Panc1 (cell line): ENCODE measurements at regions not wholly inside any gene's neighbourhood (a gene's known extent, or its start where the extent isn't known, plus 50 kb on each side); places are given as distances from the start of the nearest gene placed in this dataset.

Experiments used
- ATAC-seq: fragments of 200-7000 bp; cut with Tn5 transposase; 2 replicates; pipeline ENCODE4 v1.9.1; 2020; ENCODE audit warnings: mild to moderate bottlenecking, moderate library complexity
- BruUV-seq: library from RNA; stranded (reverse); fragments of 400-500 nt; replicated peaks from 2 replicates; lab custom pipeline; 2021; lab: Mats Ljungman, UMichigan
- CTCF ChIA-PET: fragments of 300-600 bp; sonication (Branson Sonifier 250); formaldehyde crosslinking; loops from one replicate; lab custom pipeline; 2022; ENCODE audit warnings: antibody characterized with exemption; lab: Charles Lee
- POLR2A ChIA-PET: fragments of 300-600 bp; sonication (Branson Sonifier 250); formaldehyde crosslinking; loops from one replicate; lab custom pipeline; 2022; ENCODE audit warnings: antibody characterized with exemption; lab: Charles Lee
- DNase-seq: peaks from one replicate; pipeline ENCODE4 v3.0.0-alpha.2; 2010; ENCODE audit warnings: low read depth, low spot score
- H3K27ac ChIP-seq: 2 replicates; pipeline ENCODE4 v1.5.1; 2011; ENCODE audit warnings: mild to moderate bottlenecking, low read length, inconsistent platforms
- H3K27me3 ChIP-seq: fragments of 200-500 bp; sonication (Bioruptor generic); 2 replicates; pipeline ENCODE4 v1.6.0; 2014; ENCODE audit warnings: low read length, inconsistent platforms; ENCODE audit not compliant: control insufficient read depth, insufficient read depth
- H3K36me3 ChIP-seq: fragments of 200-500 bp; sonication (Bioruptor generic); 2 replicates; pipeline ENCODE4 v1.5.1; 2014; ENCODE audit warnings: inconsistent platforms, mild to moderate bottlenecking, low read length, moderate library complexity; ENCODE audit not compliant: control insufficient read depth, insufficient read depth
- H3K4me1 ChIP-seq: 2 replicates; pipeline ENCODE4 v1.5.1; 2011; ENCODE audit warnings: inconsistent platforms, mild to moderate bottlenecking, low read length, moderate library complexity; ENCODE audit not compliant: control insufficient read depth, insufficient read depth
- H3K4me3 ChIP-seq, 2 experiments: 2 replicates each; pipeline ENCODE4 v1.5.1; 2011 to 2012; ENCODE audit warnings: low read depth in 2 of 2, low read length in 2 of 2, mild to moderate bottlenecking in 2 of 2, inconsistent platforms in 1 of 2, moderate library complexity in 1 of 2
- H3K9me3 ChIP-seq: fragments of 200-500 bp; sonication (Bioruptor generic); 2 replicates; pipeline ENCODE4 v1.5.1; 2014; ENCODE audit warnings: low read depth, mild to moderate bottlenecking, inconsistent platforms, low read length, moderate library complexity; ENCODE audit not compliant: control insufficient read depth, insufficient read depth
- POLR2AphosphoS5 ChIP-seq: IDR thresholded peaks from 2 replicates; pipeline ENCODE4 v1.6.1; 2012; ENCODE audit warnings: mild to moderate bottlenecking, low read depth, low read length, moderate library complexity
- SIN3A ChIP-seq: IDR thresholded peaks from 2 replicates; pipeline ENCODE4 v1.6.1; 2012; ENCODE audit warnings: low read depth, mild to moderate bottlenecking, low read length, moderate library complexity, borderline replicate concordance; ENCODE audit not compliant: insufficient read depth
- TCF7L2 ChIP-seq: IDR thresholded peaks from 2 replicates; pipeline ENCODE4 v1.6.1; 2011; ENCODE audit warnings: mild to moderate bottlenecking, low read depth, low read length, inconsistent platforms
- in situ Hi-C: cut with HindIII; loops from 2 replicates; pipeline ENCODE4 v1.10.0; 2016; ENCODE audit warnings: low sequenced_read_pairs, low pct_unique_long_range_greater_than_20kb
- intact Hi-C: fragments of 100-400 bp; cut with micrococcal nuclease; formaldehyde crosslinking; loops from one replicate; pipeline ENCODE4 v1.10.0; 2022; ENCODE audit not compliant: unreplicated experiment
- TF ChIP-seq, protein P1 (sequence below): fragments of 450-650 bp; IDR thresholded peaks from 2 replicates; pipeline ENCODE4 v1.5.1; 2017; ENCODE audit warnings: mild to moderate bottlenecking
- TF ChIP-seq, protein P2 (sequence below), 2 experiments: IDR thresholded peaks; 2 replicates each; pipeline ENCODE4 v1.6.1; 2011 to 2012; ENCODE audit warnings: low read depth in 2 of 2, control low read depth in 1 of 2, low read length in 1 of 2, mild to moderate bottlenecking in 1 of 2, moderate library complexity in 1 of 2; ENCODE audit not compliant: insufficient read depth in 1 of 2

DNA sequence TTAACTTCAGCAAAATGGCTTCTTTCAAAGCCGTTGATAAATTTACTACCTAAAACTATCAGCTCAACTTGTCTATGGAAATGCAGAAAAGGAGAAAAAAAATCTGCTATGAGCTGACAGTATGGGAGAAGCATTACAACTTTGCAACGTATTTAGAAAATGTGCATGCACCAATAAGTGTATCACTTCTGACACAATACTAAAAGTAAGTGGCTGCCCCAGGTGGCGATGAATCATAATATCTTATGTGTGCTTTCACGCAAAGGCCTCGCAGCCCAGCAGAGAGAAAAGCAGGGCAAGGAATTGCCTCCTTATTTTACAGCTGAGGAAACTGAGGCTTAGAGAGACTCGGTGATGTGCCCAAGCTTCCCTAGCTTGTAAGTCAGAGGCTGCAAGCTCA lies 101.8 kb downstream of the SALL1 start:
- DNase-seq (no peak), ATAC-seq (no peak)
- intact Hi-C loops, result loop anchor here (10.0 kb wide), 1 partner anchor 794 kb away; no protein-coding TSS in a partner anchor
- no peaks in the 10 kb centered on the region for H3K4me1 ChIP-seq
- H3K27ac ChIP-seq, result no peak overlapping the region
- TF ChIP-seq TCF7L2 (no peak), SIN3A (no peak), POLR2AphosphoS5 (no peak)
- TF ChIP-seq, protein P1, sequence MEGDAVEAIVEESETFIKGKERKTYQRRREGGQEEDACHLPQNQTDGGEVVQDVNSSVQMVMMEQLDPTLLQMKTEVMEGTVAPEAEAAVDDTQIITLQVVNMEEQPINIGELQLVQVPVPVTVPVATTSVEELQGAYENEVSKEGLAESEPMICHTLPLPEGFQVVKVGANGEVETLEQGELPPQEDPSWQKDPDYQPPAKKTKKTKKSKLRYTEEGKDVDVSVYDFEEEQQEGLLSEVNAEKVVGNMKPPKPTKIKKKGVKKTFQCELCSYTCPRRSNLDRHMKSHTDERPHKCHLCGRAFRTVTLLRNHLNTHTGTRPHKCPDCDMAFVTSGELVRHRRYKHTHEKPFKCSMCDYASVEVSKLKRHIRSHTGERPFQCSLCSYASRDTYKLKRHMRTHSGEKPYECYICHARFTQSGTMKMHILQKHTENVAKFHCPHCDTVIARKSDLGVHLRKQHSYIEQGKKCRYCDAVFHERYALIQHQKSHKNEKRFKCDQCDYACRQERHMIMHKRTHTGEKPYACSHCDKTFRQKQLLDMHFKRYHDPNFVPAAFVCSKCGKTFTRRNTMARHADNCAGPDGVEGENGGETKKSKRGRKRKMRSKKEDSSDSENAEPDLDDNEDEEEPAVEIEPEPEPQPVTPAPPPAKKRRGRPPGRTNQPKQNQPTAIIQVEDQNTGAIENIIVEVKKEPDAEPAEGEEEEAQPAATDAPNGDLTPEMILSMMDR, result no peak
- TF ChIP-seq, protein P2, sequence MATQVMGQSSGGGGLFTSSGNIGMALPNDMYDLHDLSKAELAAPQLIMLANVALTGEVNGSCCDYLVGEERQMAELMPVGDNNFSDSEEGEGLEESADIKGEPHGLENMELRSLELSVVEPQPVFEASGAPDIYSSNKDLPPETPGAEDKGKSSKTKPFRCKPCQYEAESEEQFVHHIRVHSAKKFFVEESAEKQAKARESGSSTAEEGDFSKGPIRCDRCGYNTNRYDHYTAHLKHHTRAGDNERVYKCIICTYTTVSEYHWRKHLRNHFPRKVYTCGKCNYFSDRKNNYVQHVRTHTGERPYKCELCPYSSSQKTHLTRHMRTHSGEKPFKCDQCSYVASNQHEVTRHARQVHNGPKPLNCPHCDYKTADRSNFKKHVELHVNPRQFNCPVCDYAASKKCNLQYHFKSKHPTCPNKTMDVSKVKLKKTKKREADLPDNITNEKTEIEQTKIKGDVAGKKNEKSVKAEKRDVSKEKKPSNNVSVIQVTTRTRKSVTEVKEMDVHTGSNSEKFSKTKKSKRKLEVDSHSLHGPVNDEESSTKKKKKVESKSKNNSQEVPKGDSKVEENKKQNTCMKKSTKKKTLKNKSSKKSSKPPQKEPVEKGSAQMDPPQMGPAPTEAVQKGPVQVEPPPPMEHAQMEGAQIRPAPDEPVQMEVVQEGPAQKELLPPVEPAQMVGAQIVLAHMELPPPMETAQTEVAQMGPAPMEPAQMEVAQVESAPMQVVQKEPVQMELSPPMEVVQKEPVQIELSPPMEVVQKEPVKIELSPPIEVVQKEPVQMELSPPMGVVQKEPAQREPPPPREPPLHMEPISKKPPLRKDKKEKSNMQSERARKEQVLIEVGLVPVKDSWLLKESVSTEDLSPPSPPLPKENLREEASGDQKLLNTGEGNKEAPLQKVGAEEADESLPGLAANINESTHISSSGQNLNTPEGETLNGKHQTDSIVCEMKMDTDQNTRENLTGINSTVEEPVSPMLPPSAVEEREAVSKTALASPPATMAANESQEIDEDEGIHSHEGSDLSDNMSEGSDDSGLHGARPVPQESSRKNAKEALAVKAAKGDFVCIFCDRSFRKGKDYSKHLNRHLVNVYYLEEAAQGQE (IDR thresholded peaks at IDR 0.05; ENCODE audit: insufficient read depth in 1 of 2, low read depth in 2 of 2, low read length in 1 of 2), result no peak
- ChIA-PET POLR2A (no interaction called here), CTCF (no interaction called here)
- no TSS peak for BruUV-seq
- H3K27me3 ChIP-seq, result no peaks in the 10 kb centered on the region
- H3K36me3 ChIP-seq, result no peaks in the 10 kb centered on the region
- no peak overlapping the region for H3K4me3 ChIP-seq
- in situ Hi-C loops, result no loop called here
- no peaks in the 10 kb centered on the region for H3K9me3 ChIP-seq

DNA sequence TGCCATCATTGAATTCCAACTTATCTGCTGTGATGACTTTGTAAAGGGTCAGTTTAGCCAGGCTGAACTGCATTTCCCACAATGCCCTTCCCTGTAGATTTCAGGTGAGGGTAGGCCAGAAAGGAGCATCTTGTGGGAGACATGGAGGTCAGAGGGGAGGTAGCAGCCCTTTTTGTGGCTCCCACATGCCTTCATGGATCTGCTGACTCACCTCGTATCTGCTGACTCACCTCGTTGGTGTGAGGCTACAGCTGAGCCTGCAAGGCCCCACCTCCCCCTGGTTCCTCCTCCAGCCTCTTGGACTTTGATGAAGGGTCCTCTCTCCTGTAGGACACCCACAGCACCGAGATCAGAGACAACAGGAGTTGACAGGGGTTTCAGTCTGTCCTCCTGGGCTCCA lies 102.5 kb downstream of the SALL1 start:
- DNase-seq (no peak), ATAC-seq (no peak)
- Histone ChIP-seq H3K27ac (no peak overlapping the region), H3K9me3 (no peaks in the 10 kb centered on the region), H3K27me3 (no peaks in the 10 kb centered on the region), H3K4me1 (no peaks in the 10 kb centered on the region), H3K4me3 (no peak overlapping the region), H3K36me3 (no peaks in the 10 kb centered on the region)
- TF ChIP-seq SIN3A (no peak), POLR2AphosphoS5 (no peak), TCF7L2 (no peak)
- TF ChIP-seq, protein P2 (IDR thresholded peaks at IDR 0.05; ENCODE audit: insufficient read depth in 1 of 2, low read depth in 2 of 2, low read length in 1 of 2), result no peak
- TF ChIP-seq, protein P1, result no peak
- intact Hi-C loops, result loop anchor here (10.0 kb wide), 1 partner anchor 794 kb away; no protein-coding TSS in a partner anchor
- ChIA-PET POLR2A (no interaction called here), CTCF (no interaction called here)
- BruUV-seq, result no TSS peak
- in situ Hi-C loops, result no loop called here
